PFSK-1 (cell line): ENCODE measurements at regions not wholly inside any gene's neighbourhood (a gene's known extent, or its start where the extent isn't known, plus 50 kb on each side); places are given as distances from the start of the nearest gene placed in this dataset.

Source experiments
- FOXP2 ChIP-seq: optimal IDR thresholded peaks from 2 replicates; pipeline ENCODE3; 2011; ENCODE audit warnings: borderline replicate concordance, control low read depth, inconsistent platforms; ENCODE audit not compliant: insufficient read depth; ENCODE audit errors: extremely low read length, extremely low read depth
- POLR2AphosphoS5 ChIP-seq: IDR thresholded peaks from 2 replicates; pipeline ENCODE4 v1.6.1; 2012; ENCODE audit warnings: low read depth, mild to moderate bottlenecking, control low read depth, low read length, moderate library complexity
- SIN3A ChIP-seq: IDR thresholded peaks from 2 replicates; pipeline ENCODE4 v1.6.1; 2012; ENCODE audit warnings: mild to moderate bottlenecking, low read length, moderate library complexity, borderline replicate concordance; ENCODE audit not compliant: insufficient read depth
- TAF1 ChIP-seq: IDR thresholded peaks from 2 replicates; pipeline ENCODE4 v1.6.1; 2012; ENCODE audit warnings: low read length, control low read depth, borderline replicate concordance; ENCODE audit not compliant: insufficient read depth
- TF ChIP-seq, protein P1 (sequence below), 2 experiments: IDR thresholded peaks; 2 replicates each; pipeline versions ENCODE4 v1.6.1 to v1.8.0; 2011 to 2012; ENCODE audit warnings: low read depth in 2 of 2, low read length in 2 of 2, control low read depth in 1 of 2, inconsistent platforms in 1 of 2, mild to moderate bottlenecking in 1 of 2, moderate library complexity in 1 of 2; ENCODE audit not compliant: insufficient read depth in 1 of 2

DNA sequence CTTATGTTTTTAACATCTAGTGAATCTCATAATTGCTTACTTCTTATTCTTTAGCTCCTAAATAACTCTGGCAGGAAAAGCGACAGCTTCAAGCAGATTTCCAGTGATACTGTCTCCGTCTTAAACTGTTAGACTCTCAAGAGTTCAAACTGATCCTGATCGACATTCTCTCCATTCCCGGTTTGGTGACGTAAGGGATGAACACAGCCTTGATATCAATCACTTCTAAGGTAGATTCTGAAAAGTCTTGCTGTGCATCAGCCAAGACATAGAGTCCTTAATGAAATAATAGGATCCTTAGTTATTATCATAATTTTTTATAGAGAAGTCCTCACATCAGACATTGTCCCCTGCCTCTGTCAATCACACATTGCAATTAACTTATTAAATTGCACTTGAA is 534.6 kb downstream of the TFEC start:
- TF ChIP-seq SIN3A = no peak

GRCh38 chr7:115494529-115495147 is 535.9 kb downstream of the TFEC start:
- TF ChIP-seq FOXP2 (no peak), SIN3A (no peak), TAF1 (no peak), POLR2AphosphoS5 (no peak)
- TF ChIP-seq, protein P1, sequence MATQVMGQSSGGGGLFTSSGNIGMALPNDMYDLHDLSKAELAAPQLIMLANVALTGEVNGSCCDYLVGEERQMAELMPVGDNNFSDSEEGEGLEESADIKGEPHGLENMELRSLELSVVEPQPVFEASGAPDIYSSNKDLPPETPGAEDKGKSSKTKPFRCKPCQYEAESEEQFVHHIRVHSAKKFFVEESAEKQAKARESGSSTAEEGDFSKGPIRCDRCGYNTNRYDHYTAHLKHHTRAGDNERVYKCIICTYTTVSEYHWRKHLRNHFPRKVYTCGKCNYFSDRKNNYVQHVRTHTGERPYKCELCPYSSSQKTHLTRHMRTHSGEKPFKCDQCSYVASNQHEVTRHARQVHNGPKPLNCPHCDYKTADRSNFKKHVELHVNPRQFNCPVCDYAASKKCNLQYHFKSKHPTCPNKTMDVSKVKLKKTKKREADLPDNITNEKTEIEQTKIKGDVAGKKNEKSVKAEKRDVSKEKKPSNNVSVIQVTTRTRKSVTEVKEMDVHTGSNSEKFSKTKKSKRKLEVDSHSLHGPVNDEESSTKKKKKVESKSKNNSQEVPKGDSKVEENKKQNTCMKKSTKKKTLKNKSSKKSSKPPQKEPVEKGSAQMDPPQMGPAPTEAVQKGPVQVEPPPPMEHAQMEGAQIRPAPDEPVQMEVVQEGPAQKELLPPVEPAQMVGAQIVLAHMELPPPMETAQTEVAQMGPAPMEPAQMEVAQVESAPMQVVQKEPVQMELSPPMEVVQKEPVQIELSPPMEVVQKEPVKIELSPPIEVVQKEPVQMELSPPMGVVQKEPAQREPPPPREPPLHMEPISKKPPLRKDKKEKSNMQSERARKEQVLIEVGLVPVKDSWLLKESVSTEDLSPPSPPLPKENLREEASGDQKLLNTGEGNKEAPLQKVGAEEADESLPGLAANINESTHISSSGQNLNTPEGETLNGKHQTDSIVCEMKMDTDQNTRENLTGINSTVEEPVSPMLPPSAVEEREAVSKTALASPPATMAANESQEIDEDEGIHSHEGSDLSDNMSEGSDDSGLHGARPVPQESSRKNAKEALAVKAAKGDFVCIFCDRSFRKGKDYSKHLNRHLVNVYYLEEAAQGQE (IDR thresholded peaks at IDR 0.05; ENCODE audit: insufficient read depth in 1 of 2, low read depth in 2 of 2, low read length in 2 of 2) = no peak

- TF ChIP-seq POLR2AphosphoS5 = no peak
- TF ChIP-seq FOXP2 = no peak
- TF ChIP-seq TAF1 = no peak
- TF ChIP-seq, protein P1 (IDR thresholded peaks at IDR 0.05; ENCODE audit: insufficient read depth in 1 of 2, low read depth in 2 of 2, low read length in 2 of 2) = no peak
- TF ChIP-seq SIN3A = no peak
Observed at GRCh38 chr7:115493381-115493780, 537.2 kb downstream of the TFEC start.

DNA sequence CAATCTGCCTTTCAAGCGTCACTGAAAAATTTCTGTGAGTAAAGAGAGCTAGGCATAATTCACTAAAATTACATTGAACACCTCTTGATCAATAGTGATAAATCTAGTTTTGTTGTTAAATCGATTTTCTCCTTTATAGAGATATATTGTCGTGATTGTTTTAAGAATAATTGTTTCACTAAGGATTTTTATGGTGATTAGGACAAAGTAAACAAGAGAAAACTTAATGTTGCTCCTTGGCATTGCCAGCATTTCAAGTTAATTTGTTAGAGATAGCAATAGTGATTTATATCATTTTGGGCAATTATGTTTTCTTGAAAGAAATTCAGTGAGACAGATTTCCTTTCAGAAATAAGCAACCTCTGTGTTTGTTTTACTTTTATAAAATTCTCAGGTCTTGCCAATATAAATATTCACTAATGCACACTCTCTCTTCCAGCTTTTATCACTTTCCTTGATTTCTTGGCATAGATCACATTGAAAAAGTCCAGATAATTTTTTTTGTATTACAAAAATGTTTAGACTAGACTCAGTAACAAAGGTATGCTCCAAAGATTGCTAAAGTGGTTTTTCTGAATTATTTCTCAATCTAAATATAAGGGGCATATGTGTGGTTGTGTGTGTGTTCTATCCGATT is 538.7 kb downstream of the TFEC start:
- TF ChIP-seq POLR2AphosphoS5 (no peak), FOXP2 (no peak), TAF1 (no peak), SIN3A (no peak)
- TF ChIP-seq, protein P1 (IDR thresholded peaks at IDR 0.05; ENCODE audit: insufficient read depth in 1 of 2, low read depth in 2 of 2, low read length in 2 of 2) = no peak

- TF ChIP-seq, protein P1 (IDR thresholded peaks at IDR 0.05; ENCODE audit: insufficient read depth in 1 of 2, low read depth in 2 of 2, low read length in 2 of 2) = no peak
- TF ChIP-seq TAF1 (no peak), FOXP2 (no peak), POLR2AphosphoS5 (no peak), SIN3A (no peak)
Observed at GRCh38 chr7:115479448-115479847, 551.1 kb downstream of the TFEC start.
